MM.1S (cell line): ENCODE measurements at regions not wholly inside any gene's neighbourhood (a gene's known extent, or its start where the extent isn't known, plus 50 kb on each side); places are given as distances from the start of the nearest gene placed in this dataset.

Source experiments
- DNase-seq: peaks from one replicate; pipeline ENCODE4 v3.0.0-alpha.2; 2015
- H2AFZ ChIP-seq: fragments of 300-600 bp; sonication (generic); 2 replicates; pipeline ENCODE4 v1.6.0; 2016; ENCODE audit warnings: antibody characterized with exemption, low read length
- H3F3A ChIP-seq: fragments of 300-600 bp; sonication (generic); 2 replicates; pipeline ENCODE4 v1.6.1; 2016; ENCODE audit warnings: mild to moderate bottlenecking, antibody characterized with exemption, low read length, moderate library complexity, mixed read lengths; ENCODE audit not compliant: insufficient read depth
- H3K27ac ChIP-seq: fragments of 300-600 bp; sonication (generic); 2 replicates; pipeline ENCODE4 v1.5.1; 2016; ENCODE audit warnings: mild to moderate bottlenecking, low read length
- H3K27me3 ChIP-seq: fragments of 300-600 bp; sonication (generic); replicated peaks from 2 replicates; pipeline ENCODE4 v1.6.0; 2016; ENCODE audit warnings: low read length; ENCODE audit not compliant: insufficient read depth
- H3K36me3 ChIP-seq: fragments of 300-600 bp; sonication (generic); replicated peaks from 2 replicates; pipeline ENCODE4 v1.6.1; 2016; ENCODE audit warnings: mild to moderate bottlenecking, low read length, mixed read lengths; ENCODE audit not compliant: insufficient read depth
- H3K4me1 ChIP-seq: fragments of 300-600 bp; sonication (generic); 2 replicates; pipeline ENCODE4 v1.6.1; 2016; ENCODE audit warnings: low read length, mixed read lengths
- H3K4me2 ChIP-seq: fragments of 300-600 bp; sonication (generic); 2 replicates; pipeline ENCODE4 v1.6.0; 2016; ENCODE audit warnings: low read depth, low read length
- H3K4me3 ChIP-seq: fragments of 300-600 bp; sonication (generic); 2 replicates; pipeline ENCODE4 v1.5.1; 2016; ENCODE audit warnings: low read length, mixed read lengths
- H3K79me2 ChIP-seq: fragments of 300-600 bp; sonication (generic); 2 replicates; pipeline ENCODE4 v1.6.1; 2016; ENCODE audit warnings: mixed run types, low read length, mixed read lengths
- H3K9ac ChIP-seq: fragments of 300-600 bp; sonication (generic); 2 replicates; pipeline ENCODE4 v1.6.1; 2016; ENCODE audit warnings: low read length, mixed read lengths
- H3K9me2 ChIP-seq: fragments of 300-600 bp; sonication (generic); replicated peaks from 2 replicates; pipeline ENCODE4 v1.6.1; 2016; ENCODE audit warnings: mild to moderate bottlenecking, low read length, mixed read lengths; ENCODE audit not compliant: insufficient read depth
- H3K9me3 ChIP-seq: fragments of 300-600 bp; sonication (generic); replicated peaks from 2 replicates; pipeline ENCODE4 v1.6.1; 2016; ENCODE audit warnings: mild to moderate bottlenecking, low read length, mixed read lengths; ENCODE audit not compliant: insufficient read depth
- H4K20me1 ChIP-seq: fragments of 300-600 bp; sonication (generic); 2 replicates; pipeline ENCODE4 v1.6.1; 2016; ENCODE audit warnings: mild to moderate bottlenecking, low read length, moderate library complexity, mixed read lengths; ENCODE audit not compliant: insufficient read depth
- EZH2 ChIP-seq: fragments of 300-600 bp; sonication (generic); optimal IDR thresholded peaks from 2 replicates; pipeline ENCODE3; 2017; ENCODE audit warnings: low read depth, mild to moderate bottlenecking, antibody characterized with exemption, low read length, mixed read lengths
- EZH2phosphoT487 ChIP-seq: fragments of 300-600 bp; sonication (generic); IDR thresholded peaks from 2 replicates; pipeline ENCODE4 v1.6.1; 2018; ENCODE audit warnings: antibody characterized with exemption, low read length
- TF ChIP-seq, protein P1 (sequence below): fragments of 300-600 bp; sonication (generic); IDR thresholded peaks from 2 replicates; pipeline ENCODE4 v1.5.1; 2016; ENCODE audit warnings: antibody characterized with exemption, low read length, mixed read lengths

- no peak for TF ChIP-seq EZH2phosphoT487
- no peak for TF ChIP-seq EZH2
- TF ChIP-seq, protein P1, sequence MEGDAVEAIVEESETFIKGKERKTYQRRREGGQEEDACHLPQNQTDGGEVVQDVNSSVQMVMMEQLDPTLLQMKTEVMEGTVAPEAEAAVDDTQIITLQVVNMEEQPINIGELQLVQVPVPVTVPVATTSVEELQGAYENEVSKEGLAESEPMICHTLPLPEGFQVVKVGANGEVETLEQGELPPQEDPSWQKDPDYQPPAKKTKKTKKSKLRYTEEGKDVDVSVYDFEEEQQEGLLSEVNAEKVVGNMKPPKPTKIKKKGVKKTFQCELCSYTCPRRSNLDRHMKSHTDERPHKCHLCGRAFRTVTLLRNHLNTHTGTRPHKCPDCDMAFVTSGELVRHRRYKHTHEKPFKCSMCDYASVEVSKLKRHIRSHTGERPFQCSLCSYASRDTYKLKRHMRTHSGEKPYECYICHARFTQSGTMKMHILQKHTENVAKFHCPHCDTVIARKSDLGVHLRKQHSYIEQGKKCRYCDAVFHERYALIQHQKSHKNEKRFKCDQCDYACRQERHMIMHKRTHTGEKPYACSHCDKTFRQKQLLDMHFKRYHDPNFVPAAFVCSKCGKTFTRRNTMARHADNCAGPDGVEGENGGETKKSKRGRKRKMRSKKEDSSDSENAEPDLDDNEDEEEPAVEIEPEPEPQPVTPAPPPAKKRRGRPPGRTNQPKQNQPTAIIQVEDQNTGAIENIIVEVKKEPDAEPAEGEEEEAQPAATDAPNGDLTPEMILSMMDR = no peak
- Histone ChIP-seq H2AFZ (no peak overlapping the region), H3K9me3 (no peaks in the 10 kb centered on the region), H3K36me3 (no peaks in the 10 kb centered on the region), H3K27me3 (peaks cover 53% of the 10 kb centered on the region), H3K4me2 (no peak overlapping the region), H3K4me3 (no peak overlapping the region), H3K4me1 (no peaks in the 10 kb centered on the region), H3K27ac (no peak overlapping the region), H3K79me2 (no peaks in the 10 kb centered on the region), H4K20me1 (no peaks in the 10 kb centered on the region), H3K9me2 (no peaks in the 10 kb centered on the region), H3K9ac (no peak overlapping the region), H3F3A (no peaks in the 10 kb centered on the region)
- no peak for DNase-seq
Measured at GRCh38 chr1:5662744-5663126, 329.5 kb downstream of the NPHP4 start.

- H3F3A ChIP-seq = no peaks in the 10 kb centered on the region
- no peaks in the 10 kb centered on the region for H3K4me1 ChIP-seq
- no peak overlapping the region for H2AFZ ChIP-seq
- no peaks in the 10 kb centered on the region for H3K79me2 ChIP-seq
- TF ChIP-seq EZH2phosphoT487 (no peak), EZH2 (no peak)
- TF ChIP-seq, protein P1 = no peak
- no peaks in the 10 kb centered on the region for H4K20me1 ChIP-seq
- H3K27me3 ChIP-seq = peaks cover 53% of the 10 kb centered on the region
- H3K36me3 ChIP-seq = no peaks in the 10 kb centered on the region
- no peak for DNase-seq
- no peak overlapping the region for H3K4me2 ChIP-seq
- no peaks in the 10 kb centered on the region for H3K9me3 ChIP-seq
- no peak overlapping the region for H3K4me3 ChIP-seq
- H3K9ac ChIP-seq = no peak overlapping the region
- no peaks in the 10 kb centered on the region for H3K9me2 ChIP-seq
- H3K27ac ChIP-seq = no peak overlapping the region
Measured at GRCh38 chr1:5662086-5662743, 330.0 kb downstream of the NPHP4 start.

DNA sequence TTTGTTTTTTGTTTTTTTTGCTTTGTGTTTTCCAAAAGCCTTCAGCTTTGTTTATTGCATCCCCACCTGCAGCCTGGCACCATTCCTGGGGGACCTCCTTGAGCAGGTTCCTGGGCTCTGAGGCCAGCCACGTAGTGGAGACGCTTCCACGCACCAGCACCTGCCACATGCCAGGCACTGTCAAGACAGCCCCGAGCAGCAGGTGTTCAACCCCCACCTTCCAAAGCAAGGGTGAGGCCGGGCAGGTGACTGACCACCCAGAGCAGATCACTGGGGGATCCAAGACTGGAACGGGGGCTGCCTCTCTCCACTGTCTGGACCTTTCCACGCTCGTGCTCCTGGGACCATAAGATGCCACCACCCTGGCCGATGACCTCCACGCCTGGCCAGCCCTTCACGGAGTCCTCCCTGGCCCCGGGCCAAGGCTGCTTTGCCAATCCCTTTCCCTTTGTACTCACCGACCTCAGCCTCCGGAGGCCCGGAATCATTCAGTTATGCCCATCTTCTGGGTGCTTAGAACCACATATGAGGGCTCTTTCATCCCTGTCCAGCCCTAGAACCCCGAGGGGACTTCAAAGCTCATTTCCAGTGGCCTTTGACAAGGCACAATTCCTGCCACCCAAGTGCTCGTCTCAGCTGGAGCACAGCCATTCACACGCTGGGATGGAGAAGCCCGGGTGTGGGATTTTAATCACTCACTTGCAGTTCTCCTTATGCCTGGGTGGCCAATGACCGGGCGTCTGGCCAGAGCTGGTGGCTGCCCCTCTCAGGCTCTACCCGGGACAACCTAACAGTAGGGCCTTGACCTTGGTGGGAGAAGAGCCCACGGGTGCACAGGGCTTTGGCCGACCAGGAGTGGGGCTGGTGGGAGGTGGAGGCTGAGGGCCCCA is 330.8 kb downstream of the NPHP4 start:
- no peaks in the 10 kb centered on the region for H3K9me2 ChIP-seq
- H3F3A ChIP-seq = no peaks in the 10 kb centered on the region
- no peak overlapping the region for H3K27ac ChIP-seq
- peaks cover 53% of the 10 kb centered on the region for H3K27me3 ChIP-seq
- DNase-seq = no peak
- H2AFZ ChIP-seq = no peak overlapping the region
- H4K20me1 ChIP-seq = no peaks in the 10 kb centered on the region
- no peak overlapping the region for H3K4me3 ChIP-seq
- no peak overlapping the region for H3K9ac ChIP-seq
- H3K4me2 ChIP-seq = no peak overlapping the region
- H3K79me2 ChIP-seq = no peaks in the 10 kb centered on the region
- H3K4me1 ChIP-seq = no peaks in the 10 kb centered on the region
- TF ChIP-seq EZH2 (no peak), EZH2phosphoT487 (no peak)
- TF ChIP-seq, protein P1 = no peak
- H3K9me3 ChIP-seq = no peaks in the 10 kb centered on the region
- H3K36me3 ChIP-seq = no peaks in the 10 kb centered on the region
